ENCODE measurements at regions not wholly inside any gene's neighbourhood (a gene's known extent, or its start where the extent isn't known, plus 50 kb on each side); places are given as distances from the start of the nearest gene placed in this dataset.

DNA sequence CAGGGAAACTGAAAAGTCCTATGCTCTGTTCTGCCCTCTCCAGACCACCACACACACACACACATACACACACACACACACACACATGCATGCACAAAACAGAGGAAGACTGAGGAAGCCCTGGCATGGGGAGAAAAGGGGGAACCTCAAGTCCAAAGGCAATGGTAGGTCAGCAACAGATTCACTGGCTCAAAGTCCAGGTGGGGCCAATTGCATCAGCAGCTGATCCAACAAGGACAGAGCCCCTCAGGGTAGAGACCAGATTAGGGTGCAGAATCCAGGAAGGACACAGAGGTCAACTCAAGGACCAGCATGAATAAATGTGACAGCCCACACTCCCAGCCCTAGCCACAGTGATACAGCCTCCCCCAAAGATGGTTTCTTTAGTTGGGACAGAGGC, 425.0 kb upstream of the SOX5 start:
- H3K27me3 ChIP-seq (ENCODE audit: control insufficient read depth, insufficient read depth, low read length): no peaks in the 10 kb centered on the region
- H3K9me3 ChIP-seq (ENCODE audit: control insufficient read depth in 2 of 3, insufficient read depth in 1 of 3, low read length in 3 of 3): no peaks in the 10 kb centered on the region
- no peak for FAIRE-seq
- TF ChIP-seq, protein P1, sequence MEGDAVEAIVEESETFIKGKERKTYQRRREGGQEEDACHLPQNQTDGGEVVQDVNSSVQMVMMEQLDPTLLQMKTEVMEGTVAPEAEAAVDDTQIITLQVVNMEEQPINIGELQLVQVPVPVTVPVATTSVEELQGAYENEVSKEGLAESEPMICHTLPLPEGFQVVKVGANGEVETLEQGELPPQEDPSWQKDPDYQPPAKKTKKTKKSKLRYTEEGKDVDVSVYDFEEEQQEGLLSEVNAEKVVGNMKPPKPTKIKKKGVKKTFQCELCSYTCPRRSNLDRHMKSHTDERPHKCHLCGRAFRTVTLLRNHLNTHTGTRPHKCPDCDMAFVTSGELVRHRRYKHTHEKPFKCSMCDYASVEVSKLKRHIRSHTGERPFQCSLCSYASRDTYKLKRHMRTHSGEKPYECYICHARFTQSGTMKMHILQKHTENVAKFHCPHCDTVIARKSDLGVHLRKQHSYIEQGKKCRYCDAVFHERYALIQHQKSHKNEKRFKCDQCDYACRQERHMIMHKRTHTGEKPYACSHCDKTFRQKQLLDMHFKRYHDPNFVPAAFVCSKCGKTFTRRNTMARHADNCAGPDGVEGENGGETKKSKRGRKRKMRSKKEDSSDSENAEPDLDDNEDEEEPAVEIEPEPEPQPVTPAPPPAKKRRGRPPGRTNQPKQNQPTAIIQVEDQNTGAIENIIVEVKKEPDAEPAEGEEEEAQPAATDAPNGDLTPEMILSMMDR (IDR thresholded peaks at IDR 0.05; ENCODE audit: borderline replicate concordance, extremely low read depth, insufficient read depth): no peak
- H3K36me3 ChIP-seq (ENCODE audit: control insufficient read depth in 2 of 3, insufficient read depth in 3 of 3, low read length in 3 of 3): no peaks in the 10 kb centered on the region
- H3K4me3 ChIP-seq (ENCODE audit: low read length in 3 of 3): no peak overlapping the region
- H3K27ac ChIP-seq (ENCODE audit: low read depth in 2 of 2, low read length in 2 of 2): no peak overlapping the region
- H3K4me1 ChIP-seq (ENCODE audit: control insufficient read depth in 2 of 3, insufficient read depth in 2 of 3, low read depth in 1 of 3, low read length in 3 of 3): peaks cover 0 to 4% (median 4%) of the 10 kb centered on the region in 3 donors
- no peak overlapping the region for H3K9ac ChIP-seq (ENCODE audit: low read length in 3 of 3)
- intact Hi-C loops (cut with DNase I): no loop called here
- DNase-seq: no peak

GRCh38 chr12:24373004-24373403, 423.5 kb upstream of the SOX5 start:
- no peak overlapping the region for H3K4me3 ChIP-seq (ENCODE audit: low read length in 3 of 3)
- H3K27me3 ChIP-seq (ENCODE audit: control insufficient read depth, insufficient read depth, low read length): no peaks in the 10 kb centered on the region
- H3K4me1 ChIP-seq (ENCODE audit: control insufficient read depth in 2 of 3, insufficient read depth in 2 of 3, low read depth in 1 of 3, low read length in 3 of 3): no peaks in the 10 kb centered on the region
- H3K9me3 ChIP-seq (ENCODE audit: control insufficient read depth in 2 of 3, insufficient read depth in 1 of 3, low read length in 3 of 3): no peaks in the 10 kb centered on the region
- H3K27ac ChIP-seq (ENCODE audit: low read depth in 2 of 2, low read length in 2 of 2): no peak overlapping the region
- intact Hi-C loops (cut with DNase I): no loop called here
- TF ChIP-seq, protein P1 (IDR thresholded peaks at IDR 0.05; ENCODE audit: borderline replicate concordance, extremely low read depth, insufficient read depth): no peak
- H3K9ac ChIP-seq (ENCODE audit: low read length in 3 of 3): no peak overlapping the region
- DNase-seq (no peak), FAIRE-seq (no peak)
- H3K36me3 ChIP-seq (ENCODE audit: control insufficient read depth in 2 of 3, insufficient read depth in 3 of 3, low read length in 3 of 3): no peaks in the 10 kb centered on the region

DNA sequence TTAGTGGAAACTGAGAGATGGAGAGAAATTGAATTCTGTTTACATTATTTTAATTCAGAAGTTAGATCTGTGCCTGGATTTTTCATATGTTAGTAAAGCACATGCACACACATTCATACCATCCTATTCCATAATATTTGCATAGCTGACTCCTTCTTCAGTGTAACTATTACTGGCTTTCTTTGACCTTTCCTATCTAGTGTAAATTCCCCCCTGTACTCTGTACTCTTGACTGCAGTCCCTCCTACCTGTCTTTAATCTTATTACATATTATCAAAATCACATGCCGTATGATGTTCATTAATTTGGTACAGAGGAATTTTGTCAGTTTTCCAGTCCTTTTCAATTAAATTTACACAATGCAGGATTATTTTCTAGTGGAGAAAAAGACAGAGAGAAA, 417.0 kb upstream of the SOX5 start:
- H3K27me3 ChIP-seq (ENCODE audit: control insufficient read depth, insufficient read depth, low read length): no peaks in the 10 kb centered on the region
- intact Hi-C loops (cut with DNase I): no loop called here
- DNase-seq (no peak), FAIRE-seq (no peak)
- no peak overlapping the region for H3K9ac ChIP-seq (ENCODE audit: low read length in 3 of 3)
- H3K27ac ChIP-seq (ENCODE audit: low read depth in 2 of 2, low read length in 2 of 2): no peak overlapping the region
- no peak overlapping the region for H3K4me3 ChIP-seq (ENCODE audit: low read length in 3 of 3)
- no peaks in the 10 kb centered on the region for H3K9me3 ChIP-seq (ENCODE audit: control insufficient read depth in 2 of 3, insufficient read depth in 1 of 3, low read length in 3 of 3)
- no peaks in the 10 kb centered on the region for H3K36me3 ChIP-seq (ENCODE audit: control insufficient read depth in 2 of 3, insufficient read depth in 3 of 3, low read length in 3 of 3)
- TF ChIP-seq, protein P1 (IDR thresholded peaks at IDR 0.05; ENCODE audit: borderline replicate concordance, extremely low read depth, insufficient read depth): no peak
- no peaks in the 10 kb centered on the region for H3K4me1 ChIP-seq (ENCODE audit: control insufficient read depth in 2 of 3, insufficient read depth in 2 of 3, low read depth in 1 of 3, low read length in 3 of 3)

GRCh38 chr12:24364921-24365320, 415.5 kb upstream of the SOX5 start:
- FAIRE-seq (no peak), DNase-seq (no peak)
- Histone ChIP-seq H3K4me3 (ENCODE audit: low read length in 3 of 3) (no peak overlapping the region), H3K27me3 (ENCODE audit: control insufficient read depth, insufficient read depth, low read length) (no peaks in the 10 kb centered on the region), H3K36me3 (ENCODE audit: control insufficient read depth in 2 of 3, insufficient read depth in 3 of 3, low read length in 3 of 3) (no peaks in the 10 kb centered on the region), H3K27ac (ENCODE audit: low read depth in 2 of 2, low read length in 2 of 2) (no peak overlapping the region), H3K9me3 (ENCODE audit: control insufficient read depth in 2 of 3, insufficient read depth in 1 of 3, low read length in 3 of 3) (no peaks in the 10 kb centered on the region), H3K4me1 (ENCODE audit: control insufficient read depth in 2 of 3, insufficient read depth in 2 of 3, low read depth in 1 of 3, low read length in 3 of 3) (no peaks in the 10 kb centered on the region), H3K9ac (ENCODE audit: low read length in 3 of 3) (no peak overlapping the region)
- TF ChIP-seq, protein P1 (IDR thresholded peaks at IDR 0.05; ENCODE audit: borderline replicate concordance, extremely low read depth, insufficient read depth): no peak
- intact Hi-C loops (cut with DNase I): no loop called here

Measured in kidney (tissue), 13 donors.